B cell (primary cell): ENCODE measurements at regions not wholly inside any gene's neighbourhood (a gene's known extent, or its start where the extent isn't known, plus 50 kb on each side); places are given as distances from the start of the nearest gene placed in this dataset.

ENCODE experiments used
- ATAC-seq: fragments of 200-7000 bp; cut with Tn5 transposase; one replicate; pipeline ENCODE4 v1.10.0; 2021; ENCODE audit warnings: low read depth, mild to moderate bottlenecking, moderate number of reproducible peaks, moderate library complexity
- CTCF ChIA-PET: fragments of 350-600 bp; sonication (Branson Sonifier 250); formaldehyde crosslinking; loops from one replicate; lab custom pipeline; 2021; ENCODE audit warnings: antibody characterized with exemption, inconsistent platforms; lab: Charles Lee
- POLR2A ChIA-PET: fragments of 350-600 bp; sonication (Branson Sonifier 250); formaldehyde crosslinking; loops from one replicate; lab custom pipeline; 2021; ENCODE audit warnings: antibody characterized with exemption; lab: Charles Lee
- DNase-seq: peaks from one replicate; pipeline ENCODE4 v3.0.0; 2013
- H2AFZ ChIP-seq: 2 replicates; pipeline ENCODE4 v1.6.1; 2012; ENCODE audit warnings: mild to moderate bottlenecking, low read depth, low read length; ENCODE audit not compliant: insufficient read depth, poor library complexity, severe bottlenecking
- H3K27ac ChIP-seq, 2 donors: 1 replicate in 1 of 2; 2 replicates in 1 of 2; pipeline ENCODE4 v1.5.1; 2012 to 2013; ENCODE audit warnings: low read length in 2 of 2, mild to moderate bottlenecking in 2 of 2, moderate library complexity in 1 of 2
- H3K27me3 ChIP-seq, 4 experiments: fragments of 200-600 bp in 1 of 4; sonication (generic) in 1 of 4; replicated peaks in 1 of 4; 1 replicate in 2 of 4; 2 replicates in 2 of 4; pipeline versions ENCODE4 v1.6.1 to v1.7.0; 2013 to 2016; ENCODE audit warnings: low read length in 3 of 4, mild to moderate bottlenecking in 2 of 4, mixed read lengths in 1 of 4, moderate library complexity in 1 of 4; ENCODE audit not compliant: insufficient read depth in 4 of 4, control insufficient read depth in 3 of 4; ENCODE audit errors: control extremely low read depth in 1 of 4
- H3K36me3 ChIP-seq, 2 experiments: replicated peaks in 1 of 2; 1 replicate in 1 of 2; 2 replicates in 1 of 2; pipeline versions ENCODE4 v1.6.1 to v1.7.1; 2013; ENCODE audit warnings: low read length in 1 of 2; ENCODE audit not compliant: insufficient read depth in 2 of 2, control insufficient read depth in 1 of 2; ENCODE audit errors: control extremely low read depth in 1 of 2, extremely low read depth in 1 of 2
- H3K4me1 ChIP-seq, 2 donors: fragments of 200-600 bp in 1 of 2; sonication (generic) in 1 of 2; 1 replicate in 1 of 2; 2 replicates in 1 of 2; pipeline versions ENCODE4 v1.5.1 to v1.6.1; 2013 to 2017; ENCODE audit warnings: low read length in 2 of 2; ENCODE audit not compliant: control insufficient read depth in 2 of 2, insufficient read depth in 2 of 2
- H3K4me2 ChIP-seq: replicated peaks from 2 replicates; pipeline ENCODE3; 2012; ENCODE audit warnings: mild to moderate bottlenecking, low read depth, low read length; ENCODE audit not compliant: poor library complexity, severe bottlenecking
- H3K4me3 ChIP-seq, 5 experiments: fragments of 200-600 bp in 1 of 5; sonication (generic) in 1 of 5; 1 replicate in 3 of 5; 2 replicates in 2 of 5; pipeline versions ENCODE4 v1.5.1 to v1.7.0; 2011 to 2016; ENCODE audit warnings: low read length in 4 of 5, mild to moderate bottlenecking in 4 of 5, low read depth in 2 of 5, control low read depth in 1 of 5, moderate library complexity in 1 of 5; ENCODE audit not compliant: insufficient read depth in 1 of 5; ENCODE audit errors: control extremely low read depth in 1 of 5, extremely low read depth in 1 of 5
- H3K79me2 ChIP-seq: fragments of 200-600 bp; sonication (generic); one replicate; pipeline ENCODE4 v1.6.0; 2016; ENCODE audit warnings: low read length; ENCODE audit not compliant: control insufficient read depth, insufficient read depth
- H3K9ac ChIP-seq: fragments of 200-600 bp; sonication (generic); 2 replicates; pipeline ENCODE4 v1.6.1; 2017; ENCODE audit warnings: mild to moderate bottlenecking, low read length, moderate library complexity
- H3K9me3 ChIP-seq, 3 donors: one replicate each; pipeline versions ENCODE4 v1.6.1 to v1.7.1; 2013; ENCODE audit warnings: low read length in 2 of 3; ENCODE audit not compliant: control insufficient read depth in 2 of 3, insufficient read depth in 1 of 3; ENCODE audit errors: control extremely low read depth in 1 of 3
- H4K20me1 ChIP-seq: 2 replicates; pipeline ENCODE4 v1.6.0; 2012; ENCODE audit warnings: mild to moderate bottlenecking, low read length; ENCODE audit not compliant: insufficient read depth, control insufficient read depth, poor library complexity, severe bottlenecking
- H3K27ac Mint-ChIP-seq: one replicate; pipeline ENCODE4 v1.8.0; 2021; ENCODE audit warnings: mixed read lengths
- H3K27me3 Mint-ChIP-seq: one replicate; pipeline ENCODE4 v1.8.0; 2021; ENCODE audit warnings: mixed read lengths
- H3K4me1 Mint-ChIP-seq: one replicate; pipeline ENCODE4 v1.8.0; 2021; ENCODE audit warnings: mixed read lengths
- H3K4me3 Mint-ChIP-seq: one replicate; pipeline ENCODE4 v1.8.0; 2021; ENCODE audit warnings: mixed read lengths
- H3K9me3 Mint-ChIP-seq: one replicate; pipeline ENCODE4 v1.8.0; 2022; ENCODE audit warnings: mixed read lengths; ENCODE audit not compliant: insufficient read depth
- CTCF ChIP-seq: fragments of 200-600 bp; IDR thresholded peaks from one replicate; pipeline ENCODE4 v1.8.0; 2022; ENCODE audit warnings: antibody characterized with exemption, mild to moderate bottlenecking
- EZH2 ChIP-seq: IDR thresholded peaks from 2 replicates; pipeline ENCODE4 v1.6.1; 2012; ENCODE audit warnings: borderline replicate concordance, low read depth, mild to moderate bottlenecking, moderate library complexity, low read length; ENCODE audit not compliant: insufficient read depth, poor library complexity, severe bottlenecking
- WGBS: methylation state at CpG from one replicate; pipeline ENCODE4 v1.1.5; 2013; ENCODE audit warnings: missing lambda C conversion rate; ENCODE audit not compliant: insufficient coverage; 5-methylcytosine and 5-hydroxymethylcytosine counted together
- intact Hi-C: fragments of 100-400 bp; cut with micrococcal nuclease; formaldehyde crosslinking; loops from one replicate; pipeline ENCODE4 v1.10.0; 2022

DNA sequence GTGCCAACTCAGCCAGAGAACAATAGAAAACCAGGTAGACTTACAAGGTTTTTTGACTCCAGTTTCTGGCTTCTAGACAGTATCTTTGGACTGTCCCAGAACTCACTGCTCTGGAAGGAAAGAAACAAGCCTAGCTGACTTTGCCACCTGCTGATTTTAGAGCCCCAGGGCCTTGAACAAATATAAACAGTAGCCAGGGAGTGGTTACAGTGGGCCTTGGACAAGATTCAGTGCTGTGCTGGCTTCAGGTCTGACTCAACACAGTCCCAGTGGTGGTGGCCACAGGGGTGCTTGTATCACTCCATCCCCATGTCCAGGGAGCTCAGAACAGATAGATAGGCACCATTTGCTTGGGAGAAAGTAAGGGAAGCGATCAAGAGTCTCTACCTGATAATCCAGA is 694.1 kb upstream of the ADGRL3 start:
- TF ChIP-seq EZH2 (no peak), CTCF (no peak)
- Mint-ChIP-seq H3K4me3 (no peak overlapping the region), H3K27ac (no peak overlapping the region), H3K27me3 (no peaks in the 10 kb centered on the region), H3K4me1 (no peaks in the 10 kb centered on the region), H3K9me3 (peaks cover 11% of the 10 kb centered on the region)
- Histone ChIP-seq H4K20me1 (no peaks in the 10 kb centered on the region), H3K27me3 (no peaks in the 10 kb centered on the region), H3K79me2 (no peaks in the 10 kb centered on the region), H3K4me2 (no peak overlapping the region), H2AFZ (no peak overlapping the region), H3K36me3 (no peaks in the 10 kb centered on the region), H3K9ac (no peak overlapping the region), H3K4me3 (no peak overlapping the region), H3K27ac (no peak overlapping the region), H3K9me3 (peaks cover 0 to 7% (median 0%) of the 10 kb centered on the region in 3 donors), H3K4me1 (no peaks in the 10 kb centered on the region)
- intact Hi-C loops: no loop called here
- ChIA-PET CTCF (no interaction called here), POLR2A (no interaction called here)
- no peak for ATAC-seq
- no peak for DNase-seq
- no CpG with 5 or more reads among the region's 1 CpG for WGBS

GRCh38 chr4:60522265-60522664 is 677.9 kb upstream of the ADGRL3 start:
- H3K27ac Mint-ChIP-seq: no peak overlapping the region
- POLR2A ChIA-PET: no interaction called here
- 20% methylated on average over 1 of the region's 3 CpGs for WGBS
- TF ChIP-seq EZH2 (no peak), CTCF (no peak)
- no peaks in the 10 kb centered on the region for H4K20me1 ChIP-seq
- no peak overlapping the region for H3K27ac ChIP-seq
- H3K4me3 ChIP-seq: no peak overlapping the region
- ATAC-seq (no peak), DNase-seq (no peak)
- no peaks in the 10 kb centered on the region for H3K79me2 ChIP-seq
- H3K4me2 ChIP-seq: no peak overlapping the region
- no peaks in the 10 kb centered on the region for H3K27me3 Mint-ChIP-seq
- no peaks in the 10 kb centered on the region for H3K36me3 ChIP-seq
- no peaks in the 10 kb centered on the region for H3K9me3 ChIP-seq
- H3K27me3 ChIP-seq: no peaks in the 10 kb centered on the region
- H3K4me1 ChIP-seq: no peaks in the 10 kb centered on the region
- H2AFZ ChIP-seq: no peak overlapping the region
- H3K4me3 Mint-ChIP-seq: no peak overlapping the region
- CTCF ChIA-PET: no interaction called here
- no peaks in the 10 kb centered on the region for H3K9me3 Mint-ChIP-seq
- H3K4me1 Mint-ChIP-seq: no peaks in the 10 kb centered on the region
- intact Hi-C loops: no loop called here
- no peak overlapping the region for H3K9ac ChIP-seq
